GM13976 (cell line): ENCODE measurements at regions not wholly inside any gene's neighbourhood (a gene's known extent, or its start where the extent isn't known, plus 50 kb on each side); places are given as distances from the start of the nearest gene placed in this dataset.

Experiments
- DNase-seq: peaks from one replicate; pipeline ENCODE4 v3.0.0; 2012; ENCODE audit warnings: low spot score
- CTCF ChIP-seq: IDR thresholded peaks from 2 replicates; pipeline ENCODE4 v1.5.1; 2012; ENCODE audit warnings: borderline replicate concordance, mild to moderate bottlenecking; ENCODE audit not compliant: insufficient read depth; ENCODE audit errors: extremely low read depth, missing control alignments, control extremely low read depth
- in situ Hi-C: fragments of 300-500 bp; cut with MboI; formaldehyde crosslinking; loops from one replicate; pipeline ENCODE4 v1.12.0; 2022; ENCODE audit warnings: low sequenced_read_pairs, mixed read lengths, inconsistent platforms; ENCODE audit not compliant: unreplicated experiment

DNA sequence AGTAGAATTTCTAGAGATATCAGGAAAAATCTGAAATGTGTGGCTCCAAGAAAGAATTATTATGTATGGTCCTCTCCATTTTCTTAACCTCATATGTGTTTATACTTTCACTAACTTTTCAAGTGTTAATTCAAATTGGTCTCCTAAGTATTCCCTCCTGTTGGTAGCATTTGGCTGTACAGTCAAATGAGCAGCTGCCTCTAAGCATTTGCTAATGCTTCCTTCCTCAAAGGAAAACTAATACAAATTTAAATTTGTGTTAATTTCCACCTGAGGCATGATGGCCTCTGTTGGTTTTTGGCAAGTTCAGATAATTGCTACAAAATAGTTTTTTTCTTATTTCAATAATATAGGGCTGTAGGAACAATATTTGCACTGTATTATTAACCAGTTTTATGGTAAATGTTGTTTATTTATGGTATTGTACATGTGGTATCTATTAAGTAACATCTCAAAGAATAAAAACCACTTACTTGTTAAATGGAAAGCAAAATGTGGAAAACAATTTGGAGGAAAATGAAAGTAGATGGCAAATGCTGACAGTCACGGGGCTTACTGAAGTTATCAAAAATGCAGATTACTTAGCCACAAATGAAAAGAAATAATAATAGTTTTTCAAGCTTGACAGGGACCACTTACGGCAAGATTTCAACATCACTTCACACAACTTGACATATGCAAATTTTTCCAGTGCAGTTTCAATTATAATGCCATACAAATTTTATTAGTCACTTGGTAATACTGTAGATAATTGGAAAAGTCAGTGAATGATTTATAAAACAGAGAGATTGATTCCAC, 299.3 kb upstream of the MEOX2 start:
- no peak for DNase-seq
- in situ Hi-C loops, result no loop called here
- no peak for TF ChIP-seq CTCF

- in situ Hi-C loops, result no loop called here
- DNase-seq, result no peak
- no peak for TF ChIP-seq CTCF
Measured at GRCh38 chr7:15977663-15978062, 291.2 kb upstream of the MEOX2 start.

- in situ Hi-C loops, result no loop called here
- no peak for DNase-seq
- no peak for TF ChIP-seq CTCF
Measured at GRCh38 chr7:15972862-15973275, 286.4 kb upstream of the MEOX2 start.

- no peak for TF ChIP-seq CTCF
- in situ Hi-C loops, result no loop called here
Measured at GRCh38 chr7:15967551-15967950, 281.1 kb upstream of the MEOX2 start.

DNA sequence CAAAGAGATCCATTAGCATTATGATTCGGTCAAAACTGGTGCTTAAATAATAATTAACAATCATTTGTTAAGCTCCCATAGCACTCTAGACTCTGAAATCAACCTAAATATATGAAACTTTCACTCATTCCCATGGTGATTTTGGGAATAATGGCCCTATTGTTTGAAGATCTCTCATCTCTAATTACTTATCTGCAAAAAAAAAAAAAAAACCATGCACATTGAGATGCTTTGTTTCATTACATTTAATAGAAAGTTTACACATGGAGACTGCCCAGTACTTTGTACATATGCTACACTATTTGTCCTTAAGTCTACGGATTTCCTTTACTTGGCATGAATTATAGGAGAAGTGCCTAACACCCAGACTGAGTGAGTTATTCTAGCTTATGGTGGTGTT, 280.6 kb upstream of the MEOX2 start:
- TF ChIP-seq CTCF, result no peak
- no peak for DNase-seq
- in situ Hi-C loops, result no loop called here

More at GRCh38 chr7:15967551-15967950, 281.1 kb upstream of the MEOX2 start:
- no peak for DNase-seq

DNA sequence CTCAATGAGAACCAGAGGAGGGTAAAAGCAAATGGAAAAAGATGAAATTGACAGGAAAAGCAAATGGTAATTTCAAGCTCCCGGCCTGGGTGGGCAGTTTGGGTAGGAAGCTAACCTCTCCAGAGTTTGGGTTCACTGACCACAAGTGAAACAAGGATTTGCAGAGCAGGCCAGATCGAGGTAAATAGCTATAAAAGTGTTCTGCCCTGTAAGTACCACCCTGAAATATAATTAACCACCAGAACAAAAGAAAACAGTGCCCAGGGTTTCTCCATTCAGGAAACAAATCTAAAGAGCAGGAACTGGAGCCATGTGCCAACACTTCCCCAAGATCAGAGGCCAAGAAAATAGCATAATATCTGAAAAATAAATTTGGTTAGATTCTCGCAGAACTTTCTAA, 276.7 kb upstream of the MEOX2 start:
- in situ Hi-C loops, result no loop called here

More for the DNA sequence above, 276.7 kb upstream of the MEOX2 start:
- DNase-seq, result no peak
- no peak for TF ChIP-seq CTCF
